HEK293 (cell line): ENCODE measurements at regions not wholly inside any gene's neighbourhood (a gene's known extent, or its start where the extent isn't known, plus 50 kb on each side); places are given as distances from the start of the nearest gene placed in this dataset.

Source experiments
- CTCF ChIA-PET: fragments of 350-600 bp; formaldehyde crosslinking; extraction: SDS; loops from one replicate; lab custom pipeline; 2021; ENCODE audit warnings: antibody characterized with exemption; lab: Yijun Ruan, JAX
- POLR2A ChIA-PET: fragments of 300-600 bp; formaldehyde crosslinking; extraction: SDS; loops from one replicate; lab custom pipeline; 2020; ENCODE audit warnings: antibody characterized with exemption, inconsistent platforms; lab: Yijun Ruan, JAX
- H3K27ac ChIP-seq: fragments of 200-500 bp; sonication (Bioruptor generic); 2 replicates; pipeline ENCODE4 v1.5.1; 2014; ENCODE audit warnings: low read depth, low read length, control low read depth, inconsistent platforms; ENCODE audit errors: extremely low read depth
- H3K36me3 ChIP-seq, 2 experiments: fragments of 200-500 bp in 1 of 2; sonication (Bioruptor generic) in 1 of 2; 1 replicate in 1 of 2; 2 replicates in 1 of 2; pipeline ENCODE4 v1.5.1; 2014 to 2017; ENCODE audit warnings: inconsistent platforms in 2 of 2, low read length in 2 of 2; ENCODE audit not compliant: control insufficient read depth in 2 of 2, insufficient read depth in 1 of 2
- H3K4me1 ChIP-seq: fragments of 200-500 bp; sonication (Bioruptor generic); 2 replicates; pipeline ENCODE4 v1.5.1; 2014; ENCODE audit warnings: mild to moderate bottlenecking, low read length, inconsistent platforms; ENCODE audit not compliant: control insufficient read depth, insufficient read depth
- H3K4me3 ChIP-seq: 2 replicates; pipeline ENCODE4 v1.5.1; 2011; ENCODE audit warnings: low read depth, mild to moderate bottlenecking, control low read depth, low read length, moderate library complexity
- H3K9me3 ChIP-seq: fragments of 200-500 bp; sonication (Bioruptor generic); 2 replicates; pipeline ENCODE4 v1.5.1; 2014; ENCODE audit warnings: low read depth, low read length, inconsistent platforms; ENCODE audit not compliant: control insufficient read depth, insufficient read depth
- BCL11A ChIP-seq: fragments of 450-650 bp; formaldehyde crosslinking; IDR thresholded peaks from 2 replicates; pipeline ENCODE4 v1.5.1; 2016; ENCODE audit warnings: low read depth, missing biosample characterization, missing genetic modification characterization
- KLF10 ChIP-seq: fragments of 450-650 bp; IDR thresholded peaks from 2 replicates; pipeline ENCODE4 v1.5.1; 2018; ENCODE audit warnings: missing biosample characterization, mild to moderate bottlenecking, missing genetic modification characterization
- PRDM2 ChIP-seq: fragments of 450-650 bp; formaldehyde crosslinking; IDR thresholded peaks from 2 replicates; pipeline ENCODE4 v1.5.1; 2016; ENCODE audit warnings: missing biosample characterization, missing genetic modification characterization, borderline replicate concordance
- PRDM6 ChIP-seq: fragments of 450-650 bp; formaldehyde crosslinking; IDR thresholded peaks from 2 replicates; pipeline ENCODE4 v1.5.1; 2017; ENCODE audit warnings: missing biosample characterization, missing genetic modification characterization
- SP2 ChIP-seq: fragments of 450-650 bp; formaldehyde crosslinking; IDR thresholded peaks from 2 replicates; pipeline ENCODE4 v1.5.1; 2016; ENCODE audit warnings: missing biosample characterization, missing genetic modification characterization
- ZBTB17 ChIP-seq: fragments of 450-650 bp; formaldehyde crosslinking; IDR thresholded peaks from 2 replicates; pipeline ENCODE4 v1.5.1; 2016; ENCODE audit warnings: missing biosample characterization, missing genetic modification characterization
- ZBTB26 ChIP-seq: fragments of 450-650 bp; formaldehyde crosslinking; optimal IDR thresholded peaks from 2 replicates; pipeline ENCODE3; 2016; ENCODE audit warnings: missing biosample characterization, mild to moderate bottlenecking, missing genetic modification characterization
- ZEB2 ChIP-seq: fragments of 450-650 bp; formaldehyde crosslinking; IDR thresholded peaks from 2 replicates; pipeline ENCODE4 v1.5.1; 2016; ENCODE audit warnings: missing biosample characterization, missing genetic modification characterization
- ZFP3 ChIP-seq: fragments of 450-650 bp; formaldehyde crosslinking; IDR thresholded peaks from 2 replicates; pipeline ENCODE4 v1.5.1; 2016; ENCODE audit warnings: low read depth, missing biosample characterization, missing genetic modification characterization
- ZNF112 ChIP-seq: fragments of 450-650 bp; formaldehyde crosslinking; IDR thresholded peaks from 2 replicates; pipeline ENCODE4 v1.5.0; 2017; ENCODE audit warnings: missing biosample characterization, missing genetic modification characterization
- ZNF132 ChIP-seq: fragments of 450-650 bp; formaldehyde crosslinking; IDR thresholded peaks from 2 replicates; pipeline ENCODE4 v1.5.1; 2017; ENCODE audit warnings: missing biosample characterization, missing genetic modification characterization, borderline replicate concordance
- ZNF140 ChIP-seq: fragments of 450-650 bp; formaldehyde crosslinking; IDR thresholded peaks from 2 replicates; pipeline ENCODE4 v1.5.1; 2016; ENCODE audit warnings: missing biosample characterization, missing genetic modification characterization
- ZNF157 ChIP-seq: fragments of 450-650 bp; formaldehyde crosslinking; IDR thresholded peaks from 2 replicates; pipeline ENCODE4 v1.5.1; 2016; ENCODE audit warnings: missing biosample characterization, missing genetic modification characterization
- ZNF16 ChIP-seq: fragments of 450-650 bp; formaldehyde crosslinking; IDR thresholded peaks from 2 replicates; pipeline ENCODE4 v1.5.1; 2016; ENCODE audit warnings: low read depth, missing biosample characterization, missing genetic modification characterization
- ZNF18 ChIP-seq: fragments of 450-650 bp; formaldehyde crosslinking; IDR thresholded peaks from 2 replicates; pipeline ENCODE4 v1.5.1; 2016; ENCODE audit warnings: missing biosample characterization, missing genetic modification characterization
- ZNF239 ChIP-seq: fragments of 450-650 bp; formaldehyde crosslinking; IDR thresholded peaks from 2 replicates; pipeline ENCODE4 v1.5.1; 2016; ENCODE audit warnings: missing biosample characterization, missing genetic modification characterization
- ZNF664 ChIP-seq: fragments of 450-650 bp; formaldehyde crosslinking; IDR thresholded peaks from 2 replicates; pipeline ENCODE4 v1.5.1; 2016; ENCODE audit warnings: missing biosample characterization, missing genetic modification characterization
- ZNF843 ChIP-seq: fragments of 450-650 bp; formaldehyde crosslinking; IDR thresholded peaks from 2 replicates; pipeline ENCODE4 v1.5.1; 2016; ENCODE audit warnings: missing biosample characterization, missing genetic modification characterization

GRCh38 chr21:16969636-16970035, 543.2 kb upstream of the CXADR start:
- Histone ChIP-seq H3K27ac (no peak overlapping the region), H3K4me3 (no peak overlapping the region), H3K4me1 (peaks cover 5% of the 10 kb centered on the region; the same call in 1 of the 2 replicates), H3K9me3 (no peaks in the 10 kb centered on the region; the same call in 1 of the 2 replicates), H3K36me3 (no peaks in the 10 kb centered on the region)
- ChIA-PET POLR2A (no interaction called here), CTCF (no interaction called here)
- TF ChIP-seq BCL11A (tag by site-specific recombination) = no peak
- TF ChIP-seq ZNF18 (tag by site-specific recombination) = no peak
- no peak for TF ChIP-seq ZNF112 (tag by site-specific recombination)
- TF ChIP-seq SP2 (tag by site-specific recombination) = no peak
- no peak for TF ChIP-seq KLF10 (tag by site-specific recombination)
- TF ChIP-seq ZNF664 = no peak
- TF ChIP-seq ZBTB17 (tag by site-specific recombination) = no peak
- no peak for TF ChIP-seq ZNF157
- no peak for TF ChIP-seq ZNF132
- no peak for TF ChIP-seq ZFP3 (tag by site-specific recombination)
- TF ChIP-seq ZNF239 (tag by site-specific recombination) = no peak
- TF ChIP-seq ZNF16 (tag by site-specific recombination) = no peak
- no peak for TF ChIP-seq ZNF140 (tag by site-specific recombination)
- TF ChIP-seq PRDM6 (tag by site-specific recombination) = no peak
- no peak for TF ChIP-seq ZBTB26 (tag by site-specific recombination)
- TF ChIP-seq PRDM2 = no peak
- no peak for TF ChIP-seq ZNF843 (tag by site-specific recombination)
- TF ChIP-seq ZEB2 = no peak
